ENCODE measurements at regions not wholly inside any gene's neighbourhood (a gene's known extent, or its start where the extent isn't known, plus 50 kb on each side); places are given as distances from the start of the nearest gene placed in this dataset.

GRCh38 chr5:136638084-136638483 is 272.7 kb upstream of the TRPC7 start:
- Histone ChIP-seq H3K4me3 (no peak overlapping the region), H3K9me3 (ENCODE audit: low read depth, low read length) (no peaks in the 10 kb centered on the region), H3K36me3 (ENCODE audit: insufficient read depth, low read length) (no peaks in the 10 kb centered on the region), H3K9ac (ENCODE audit: insufficient read length) (no peak overlapping the region), H3K27ac (no peak overlapping the region)
- DNase-seq (ENCODE audit: low read depth, low spot score): no peak
- no peak for TF ChIP-seq FOXP2 (optimal IDR thresholded peaks at IDR 0.05; ENCODE audit: control extremely low read depth, extremely low read length, insufficient read depth)
- no peak for TF ChIP-seq POLR2AphosphoS5 (IDR thresholded peaks at IDR 0.05; ENCODE audit: borderline replicate concordance, low read depth, low read length)
- no peak for TF ChIP-seq EZH2 (IDR thresholded peaks at IDR 0.05)

GRCh38 chr5:136636001-136636400 is 270.7 kb upstream of the TRPC7 start:
- Histone ChIP-seq H3K9me3 (ENCODE audit: low read depth, low read length) (no peaks in the 10 kb centered on the region), H3K27ac (no peak overlapping the region), H3K9ac (ENCODE audit: insufficient read length) (no peak overlapping the region), H3K36me3 (ENCODE audit: insufficient read depth, low read length) (no peaks in the 10 kb centered on the region), H3K4me3 (no peak overlapping the region)
- DNase-seq (ENCODE audit: low read depth, low spot score): no peak
- TF ChIP-seq FOXP2 (optimal IDR thresholded peaks at IDR 0.05; ENCODE audit: control extremely low read depth, extremely low read length, insufficient read depth): no peak
- no peak for TF ChIP-seq EZH2 (IDR thresholded peaks at IDR 0.05)
- TF ChIP-seq POLR2AphosphoS5 (IDR thresholded peaks at IDR 0.05; ENCODE audit: borderline replicate concordance, low read depth, low read length): no peak

GRCh38 chr5:136631186-136631585 is 265.8 kb upstream of the TRPC7 start:
- Histone ChIP-seq H3K36me3 (ENCODE audit: insufficient read depth, low read length) (no peaks in the 10 kb centered on the region), H3K9me3 (ENCODE audit: low read depth, low read length) (no peaks in the 10 kb centered on the region), H3K27ac (no peak overlapping the region), H3K9ac (ENCODE audit: insufficient read length) (no peak overlapping the region), H3K4me3 (no peak overlapping the region)
- TF ChIP-seq EZH2 (IDR thresholded peaks at IDR 0.05): no peak
- no peak for TF ChIP-seq FOXP2 (optimal IDR thresholded peaks at IDR 0.05; ENCODE audit: control extremely low read depth, extremely low read length, insufficient read depth)
- no peak for TF ChIP-seq POLR2AphosphoS5 (IDR thresholded peaks at IDR 0.05; ENCODE audit: borderline replicate concordance, low read depth, low read length)
- DNase-seq (ENCODE audit: low read depth, low spot score): no peak

- Histone ChIP-seq H3K9ac (ENCODE audit: insufficient read length) (no peak overlapping the region), H3K9me3 (ENCODE audit: low read depth, low read length) (no peaks in the 10 kb centered on the region), H3K27ac (no peak overlapping the region), H3K4me3 (no peak overlapping the region), H3K36me3 (ENCODE audit: insufficient read depth, low read length) (no peaks in the 10 kb centered on the region)
- no peak for TF ChIP-seq POLR2AphosphoS5 (IDR thresholded peaks at IDR 0.05; ENCODE audit: borderline replicate concordance, low read depth, low read length)
- no peak for TF ChIP-seq FOXP2 (optimal IDR thresholded peaks at IDR 0.05; ENCODE audit: control extremely low read depth, extremely low read length, insufficient read depth)
- no peak for TF ChIP-seq EZH2 (IDR thresholded peaks at IDR 0.05)
- no peak for DNase-seq (ENCODE audit: low read depth, low spot score)
Measured at GRCh38 chr5:136629125-136629792, 263.9 kb upstream of the TRPC7 start.

GRCh38 chr5:136626531-136626930 is 261.2 kb upstream of the TRPC7 start:
- no peak overlapping the region for H3K27ac ChIP-seq
- DNase-seq (ENCODE audit: low read depth, low spot score): no peak
- no peak overlapping the region for H3K9ac ChIP-seq (ENCODE audit: insufficient read length)
- TF ChIP-seq FOXP2 (optimal IDR thresholded peaks at IDR 0.05; ENCODE audit: control extremely low read depth, extremely low read length, insufficient read depth): no peak
- TF ChIP-seq EZH2 (IDR thresholded peaks at IDR 0.05): no peak
- TF ChIP-seq POLR2AphosphoS5 (IDR thresholded peaks at IDR 0.05; ENCODE audit: borderline replicate concordance, low read depth, low read length): no peak
- H3K4me3 ChIP-seq: no peak overlapping the region
- H3K9me3 ChIP-seq (ENCODE audit: low read depth, low read length): no peaks in the 10 kb centered on the region
- H3K36me3 ChIP-seq (ENCODE audit: insufficient read depth, low read length): no peaks in the 10 kb centered on the region

GRCh38 chr5:136622747-136623146 is 257.4 kb upstream of the TRPC7 start:
- Histone ChIP-seq H3K9ac (ENCODE audit: insufficient read length) (no peak overlapping the region), H3K36me3 (ENCODE audit: insufficient read depth, low read length) (no peaks in the 10 kb centered on the region), H3K27ac (no peak overlapping the region), H3K4me3 (no peak overlapping the region), H3K9me3 (ENCODE audit: low read depth, low read length) (no peaks in the 10 kb centered on the region)
- DNase-seq (ENCODE audit: low read depth, low spot score): no peak
- TF ChIP-seq FOXP2 (optimal IDR thresholded peaks at IDR 0.05; ENCODE audit: control extremely low read depth, extremely low read length, insufficient read depth): no peak
- no peak for TF ChIP-seq POLR2AphosphoS5 (IDR thresholded peaks at IDR 0.05; ENCODE audit: borderline replicate concordance, low read depth, low read length)
- no peak for TF ChIP-seq EZH2 (IDR thresholded peaks at IDR 0.05)

- no peak overlapping the region for H3K4me3 ChIP-seq
- no peaks in the 10 kb centered on the region for H3K9me3 ChIP-seq (ENCODE audit: low read depth, low read length)
- no peaks in the 10 kb centered on the region for H3K36me3 ChIP-seq (ENCODE audit: insufficient read depth, low read length)
- no peak overlapping the region for H3K27ac ChIP-seq
- H3K9ac ChIP-seq (ENCODE audit: insufficient read length): no peak overlapping the region
- no peak for DNase-seq (ENCODE audit: low read depth, low spot score)
- TF ChIP-seq POLR2AphosphoS5 (IDR thresholded peaks at IDR 0.05; ENCODE audit: borderline replicate concordance, low read depth, low read length) (no peak), EZH2 (IDR thresholded peaks at IDR 0.05) (no peak), FOXP2 (optimal IDR thresholded peaks at IDR 0.05; ENCODE audit: control extremely low read depth, extremely low read length, insufficient read depth) (no peak)
Measured at GRCh38 chr5:136621743-136622142, 256.4 kb upstream of the TRPC7 start.

- no peak overlapping the region for H3K27ac ChIP-seq
- no peaks in the 10 kb centered on the region for H3K36me3 ChIP-seq (ENCODE audit: insufficient read depth, low read length)
- TF ChIP-seq POLR2AphosphoS5 (IDR thresholded peaks at IDR 0.05; ENCODE audit: borderline replicate concordance, low read depth, low read length) (no peak), EZH2 (IDR thresholded peaks at IDR 0.05) (no peak), FOXP2 (optimal IDR thresholded peaks at IDR 0.05; ENCODE audit: control extremely low read depth, extremely low read length, insufficient read depth) (no peak)
Measured at GRCh38 chr5:136620621-136621020, 255.3 kb upstream of the TRPC7 start.

GRCh38 chr5:136620016-136620419 is 254.7 kb upstream of the TRPC7 start:
- DNase-seq (ENCODE audit: low read depth, low spot score): no peak
- no peaks in the 10 kb centered on the region for H3K9me3 ChIP-seq (ENCODE audit: low read depth, low read length)
- H3K36me3 ChIP-seq (ENCODE audit: insufficient read depth, low read length): no peaks in the 10 kb centered on the region
- no peak overlapping the region for H3K4me3 ChIP-seq
- TF ChIP-seq EZH2 (IDR thresholded peaks at IDR 0.05) (no peak), POLR2AphosphoS5 (IDR thresholded peaks at IDR 0.05; ENCODE audit: borderline replicate concordance, low read depth, low read length) (no peak), FOXP2 (optimal IDR thresholded peaks at IDR 0.05; ENCODE audit: control extremely low read depth, extremely low read length, insufficient read depth) (no peak)
- H3K9ac ChIP-seq (ENCODE audit: insufficient read length): no peak overlapping the region
- H3K27ac ChIP-seq: no peak overlapping the region

More at GRCh38 chr5:136620621-136621020, 255.3 kb upstream of the TRPC7 start:
- Histone ChIP-seq H3K4me3 (no peak overlapping the region), H3K9me3 (ENCODE audit: low read depth, low read length) (no peaks in the 10 kb centered on the region), H3K9ac (ENCODE audit: insufficient read length) (no peak overlapping the region)
- DNase-seq (ENCODE audit: low read depth, low spot score): no peak

Data from SK-N-MC (cell line).